K562 (cell line): ENCODE measurements at regions not wholly inside any gene's neighbourhood (a gene's known extent, or its start where the extent isn't known, plus 50 kb on each side); places are given as distances from the start of the nearest gene placed in this dataset.

ENCODE experiments used
- ATAC-seq: fragments of 200-7000 bp; cut with Tn5 transposase; 3 replicates; pipeline ENCODE4 v1.9.1; 2020; ENCODE audit warnings: moderate library complexity
- BruUV-seq: library from RNA; stranded (reverse); fragments of 400-500 nt; replicated peaks from 2 replicates; lab custom pipeline; 2021; lab: Mats Ljungman, UMichigan
- CTCF ChIA-PET: fragments of 300-600 bp; formaldehyde crosslinking; extraction: SDS; loops from one replicate; lab custom pipeline; 2021; ENCODE audit warnings: low intra/inter-chr PET ratio; lab: Yijun Ruan, JAX
- POLR2A ChIA-PET: fragments of 300-600, 350-650 bp; sonication (Branson Sonifier 250); formaldehyde crosslinking; extraction: SDS; loops from one replicate; lab custom pipeline; 2021; ENCODE audit warnings: antibody characterized with exemption, inconsistent platforms; lab: Yijun Ruan, JAX
- DNase-seq, 4 experiments: peaks; one replicate each; pipeline versions ENCODE4 v3.0.0 to v3.0.0-alpha.2; 2011 to 2018; ENCODE audit warnings: low spot score in 3 of 4, mixed read lengths in 3 of 4; ENCODE audit errors: extremely low read depth in 1 of 4
- FAIRE-seq: peaks from 2 replicates; lab custom pipeline; 2011; peaks lifted over from hg19 to GRCh38; lab: Jason Lieb, UNC
- H2AFZ ChIP-seq: 2 replicates; pipeline ENCODE4 v1.6.0; 2011; ENCODE audit warnings: low read depth, low read length, control low read depth, inconsistent platforms
- H3K27ac ChIP-seq: fragments of 200-600 bp; 3 replicates; pipeline ENCODE4 v1.8.0; 2011; ENCODE audit warnings: low read depth, mild to moderate bottlenecking, control low read depth, inconsistent platforms, low read length, moderate library complexity, mixed read lengths; ENCODE audit errors: extremely low read depth
- H3K27me3 ChIP-seq, 2 experiments: fragments of 300-600 bp in 1 of 2; 2 replicates in 1 of 2; 3 replicates in 1 of 2; pipeline versions ENCODE4 v1.6.0 to v1.8.0; 2011; ENCODE audit warnings: inconsistent platforms in 2 of 2, low read length in 2 of 2, mild to moderate bottlenecking in 1 of 2, mixed read lengths in 1 of 2, moderate library complexity in 1 of 2; ENCODE audit not compliant: control insufficient read depth in 2 of 2, insufficient read depth in 2 of 2
- H3K36me3 ChIP-seq: fragments of 300-600 bp; 3 replicates; pipeline ENCODE4 v1.8.0; 2011; ENCODE audit warnings: mild to moderate bottlenecking, low read length, inconsistent platforms; ENCODE audit not compliant: control insufficient read depth, insufficient read depth
- H3K4me1 ChIP-seq, 2 experiments: fragments of 200-600 bp in 1 of 2; replicated peaks in 1 of 2; 2 replicates in 1 of 2; 3 replicates in 1 of 2; pipeline versions ENCODE4 v1.5.1 to v1.8.0; 2011; ENCODE audit warnings: inconsistent platforms in 2 of 2, low read length in 2 of 2, mild to moderate bottlenecking in 1 of 2, mixed read lengths in 1 of 2, moderate library complexity in 1 of 2; ENCODE audit not compliant: control insufficient read depth in 2 of 2, insufficient read depth in 2 of 2
- H3K4me2 ChIP-seq: 2 replicates; pipeline ENCODE4 v1.6.1; 2011; ENCODE audit warnings: low read length, control low read depth, inconsistent platforms, mixed read lengths; ENCODE audit not compliant: insufficient read depth
- H3K4me3 ChIP-seq: fragments of 200-600 bp; sonication (generic), shearing (Covaris generic); 2 replicates; pipeline ENCODE4 v1.5.1; 2016; ENCODE audit warnings: control low read depth, inconsistent platforms
- H3K79me2 ChIP-seq: fragments of 200-600 bp; 3 replicates; pipeline ENCODE4 v1.8.0; 2011; ENCODE audit warnings: low read length, inconsistent platforms; ENCODE audit not compliant: control insufficient read depth, insufficient read depth
- H3K9ac ChIP-seq, 2 experiments: 2 replicates each; pipeline versions ENCODE4 v1.6.0 to v1.6.1; 2011; ENCODE audit warnings: low read depth in 2 of 2, low read length in 2 of 2, control low read depth in 1 of 2, inconsistent platforms in 1 of 2, mild to moderate bottlenecking in 1 of 2, mixed read lengths in 1 of 2; ENCODE audit not compliant: insufficient read depth in 1 of 2
- H3K9me1 ChIP-seq: one replicate; pipeline ENCODE4 v1.6.0; 2011; ENCODE audit warnings: inconsistent platforms, mild to moderate bottlenecking, low read length, moderate library complexity; ENCODE audit not compliant: control insufficient read depth, insufficient read depth
- H3K9me3 ChIP-seq: replicated peaks from 2 replicates; pipeline ENCODE4 v1.5.1; 2011; ENCODE audit warnings: low read depth, low read length, inconsistent platforms; ENCODE audit not compliant: control insufficient read depth, insufficient read depth
- H4K20me1 ChIP-seq: replicated peaks from 2 replicates; pipeline ENCODE4 v1.6.1; 2011; ENCODE audit warnings: low read length, inconsistent platforms, mixed read lengths; ENCODE audit not compliant: control insufficient read depth, insufficient read depth
- ARID1B ChIP-seq: fragments of 450-650 bp; IDR thresholded peaks from 2 replicates; pipeline ENCODE4 v1.6.1; 2016; ENCODE audit warnings: antibody characterized with exemption, mild to moderate bottlenecking, inconsistent platforms
- CC2D1A ChIP-seq: fragments of 450-650 bp; IDR thresholded peaks from 2 replicates; pipeline ENCODE4 v1.6.1; 2017; ENCODE audit warnings: mild to moderate bottlenecking
- PCBP1 ChIP-seq: fragments of 200-400 bp; formaldehyde crosslinking; IDR thresholded peaks from 2 replicates; pipeline ENCODE4 v1.6.1; 2018; ENCODE audit warnings: mild to moderate bottlenecking, low read depth, low read length; ENCODE audit not compliant: poor library complexity, severe bottlenecking
- SIN3A ChIP-seq, 2 experiments: fragments of 150-350 bp in 1 of 2; IDR thresholded peaks; 2 replicates each; pipeline ENCODE4 v1.6.1; 2011 to 2016; ENCODE audit warnings: borderline replicate concordance in 2 of 2, low read depth in 2 of 2, low read length in 2 of 2, mild to moderate bottlenecking in 2 of 2, moderate library complexity in 2 of 2; ENCODE audit not compliant: control insufficient read depth in 1 of 2
- THAP7 ChIP-seq: fragments of 250-450 bp; sonication (Bioruptor Pico); IDR thresholded peaks from 2 replicates; pipeline ENCODE4 v1.5.0; 2021
- ZBTB12 ChIP-seq: fragments of 250-450 bp; sonication (Bioruptor Pico); IDR thresholded peaks from 2 replicates; pipeline ENCODE4 v1.4.0; 2020
- ZBTB49 ChIP-seq: sonication (generic); formaldehyde crosslinking; IDR thresholded peaks from 2 replicates; pipeline ENCODE4 v1.8.0; 2022; ENCODE audit warnings: missing genetic modification reagents, mild to moderate bottlenecking, borderline replicate concordance
- ZNF695 ChIP-seq: fragments of 450-650 bp; formaldehyde crosslinking; IDR thresholded peaks from 2 replicates; pipeline ENCODE4 v1.4.0; 2020; ENCODE audit warnings: mild to moderate bottlenecking, moderate library complexity
- ZNF77 ChIP-seq: fragments of 250-450 bp; sonication (Bioruptor Pico); IDR thresholded peaks from 2 replicates; pipeline ENCODE4 v1.5.0; 2020
- WGBS: fragments of 100-300 bp; shearing (Covaris generic); methylation state at CpG from one replicate; pipeline ENCODE4 v1.1.6; 2016; ENCODE audit warnings: low coverage, mixed read lengths; ENCODE audit not compliant: insufficient coverage; ENCODE audit errors: missing lambda C conversion rate; 5-methylcytosine and 5-hydroxymethylcytosine counted together
- in situ Hi-C: fragments of 300-500 bp; cut with MboI; formaldehyde crosslinking; loops from 4 replicates; pipeline ENCODE4 v1.15.0; 2018; ENCODE audit warnings: inconsistent platforms, mixed read lengths
- intact Hi-C: fragments of 100-400 bp; cut with micrococcal nuclease; formaldehyde crosslinking; loops from 2 replicates; pipeline ENCODE4 v1.14.2; 2022
- TF ChIP-seq, protein P1 (sequence below), 2 experiments: fragments of 450-650 bp; IDR thresholded peaks; 2 replicates each; pipeline ENCODE4 v1.6.1; 2018; ENCODE audit warnings: mild to moderate bottlenecking in 2 of 2, low read depth in 1 of 2; ENCODE audit not compliant: partially characterized antibody in 2 of 2

DNA sequence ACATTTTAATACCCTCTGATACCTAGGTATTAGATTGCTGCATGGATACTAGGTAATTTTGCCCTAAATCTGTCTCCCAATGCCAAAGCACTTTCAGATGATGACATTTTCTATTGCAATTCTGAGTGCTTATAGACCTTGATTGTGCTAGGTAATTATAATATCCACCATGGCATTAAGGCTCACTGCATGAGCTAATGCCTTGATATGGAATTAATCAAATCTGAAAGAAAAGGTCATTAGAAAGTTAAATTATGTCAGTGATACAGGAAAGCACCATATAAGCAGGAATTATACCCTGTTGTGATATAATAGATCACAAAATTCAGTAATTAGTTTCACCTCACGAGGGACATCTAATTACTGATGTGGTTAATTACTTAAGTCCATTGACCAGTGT is 521.4 kb downstream of the DNAJB9 start (continued):
- TF ChIP-seq ZNF695 (CRISPR knock-in tag) (no peak), ARID1B (no peak)

GRCh38 chr7:109092268-109092667 is 522.6 kb downstream of the DNAJB9 start:
- Histone ChIP-seq H4K20me1 (no peaks in the 10 kb centered on the region), H3K9ac (no peak overlapping the region), H3K9me1 (no peaks in the 10 kb centered on the region), H3K27ac (no peak overlapping the region), H3K9me3 (no peaks in the 10 kb centered on the region; the same call in 1 of the 2 replicates), H2AFZ (no peak overlapping the region), H3K36me3 (no peaks in the 10 kb centered on the region), H3K79me2 (no peaks in the 10 kb centered on the region), H3K4me3 (no peak overlapping the region), H3K27me3 (no peaks in the 10 kb centered on the region), H3K4me2 (no peak overlapping the region), H3K4me1 (no peaks in the 10 kb centered on the region)
- no TSS peak for BruUV-seq
- ATAC-seq (no peak), FAIRE-seq (no peak), DNase-seq (no peak)
- ChIA-PET POLR2A (no interaction called here), CTCF (no interaction called here)
- WGBS = 0% methylated on average over 1 of the region's 1 CpG
- TF ChIP-seq PCBP1 = no peak
- TF ChIP-seq, protein P1, sequence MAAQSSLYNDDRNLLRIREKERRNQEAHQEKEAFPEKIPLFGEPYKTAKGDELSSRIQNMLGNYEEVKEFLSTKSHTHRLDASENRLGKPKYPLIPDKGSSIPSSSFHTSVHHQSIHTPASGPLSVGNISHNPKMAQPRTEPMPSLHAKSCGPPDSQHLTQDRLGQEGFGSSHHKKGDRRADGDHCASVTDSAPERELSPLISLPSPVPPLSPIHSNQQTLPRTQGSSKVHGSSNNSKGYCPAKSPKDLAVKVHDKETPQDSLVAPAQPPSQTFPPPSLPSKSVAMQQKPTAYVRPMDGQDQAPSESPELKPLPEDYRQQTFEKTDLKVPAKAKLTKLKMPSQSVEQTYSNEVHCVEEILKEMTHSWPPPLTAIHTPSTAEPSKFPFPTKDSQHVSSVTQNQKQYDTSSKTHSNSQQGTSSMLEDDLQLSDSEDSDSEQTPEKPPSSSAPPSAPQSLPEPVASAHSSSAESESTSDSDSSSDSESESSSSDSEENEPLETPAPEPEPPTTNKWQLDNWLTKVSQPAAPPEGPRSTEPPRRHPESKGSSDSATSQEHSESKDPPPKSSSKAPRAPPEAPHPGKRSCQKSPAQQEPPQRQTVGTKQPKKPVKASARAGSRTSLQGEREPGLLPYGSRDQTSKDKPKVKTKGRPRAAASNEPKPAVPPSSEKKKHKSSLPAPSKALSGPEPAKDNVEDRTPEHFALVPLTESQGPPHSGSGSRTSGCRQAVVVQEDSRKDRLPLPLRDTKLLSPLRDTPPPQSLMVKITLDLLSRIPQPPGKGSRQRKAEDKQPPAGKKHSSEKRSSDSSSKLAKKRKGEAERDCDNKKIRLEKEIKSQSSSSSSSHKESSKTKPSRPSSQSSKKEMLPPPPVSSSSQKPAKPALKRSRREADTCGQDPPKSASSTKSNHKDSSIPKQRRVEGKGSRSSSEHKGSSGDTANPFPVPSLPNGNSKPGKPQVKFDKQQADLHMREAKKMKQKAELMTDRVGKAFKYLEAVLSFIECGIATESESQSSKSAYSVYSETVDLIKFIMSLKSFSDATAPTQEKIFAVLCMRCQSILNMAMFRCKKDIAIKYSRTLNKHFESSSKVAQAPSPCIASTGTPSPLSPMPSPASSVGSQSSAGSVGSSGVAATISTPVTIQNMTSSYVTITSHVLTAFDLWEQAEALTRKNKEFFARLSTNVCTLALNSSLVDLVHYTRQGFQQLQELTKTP (IDR thresholded peaks at IDR 0.05; ENCODE audit: low read depth in 1 of 2, partially characterized antibody in 2 of 2) = no peak
- TF ChIP-seq CC2D1A = no peak
- no peak for TF ChIP-seq ZBTB49
- no peak for TF ChIP-seq SIN3A (IDR thresholded peaks at IDR 0.05; ENCODE audit: borderline replicate concordance in 2 of 2, control insufficient read depth in 1 of 2, low read depth in 2 of 2, low read length in 2 of 2)
- no peak for TF ChIP-seq ZBTB12 (CRISPR knock-in tag)
- TF ChIP-seq ZNF77 (CRISPR knock-in tag) = no peak
- TF ChIP-seq THAP7 = no peak
- in situ Hi-C loops (no loop called here), intact Hi-C loops (no loop called here)
